ENCODE measurements at regions not wholly inside any gene's neighbourhood (a gene's known extent, or its start where the extent isn't known, plus 50 kb on each side); places are given as distances from the start of the nearest gene placed in this dataset.

DNA sequence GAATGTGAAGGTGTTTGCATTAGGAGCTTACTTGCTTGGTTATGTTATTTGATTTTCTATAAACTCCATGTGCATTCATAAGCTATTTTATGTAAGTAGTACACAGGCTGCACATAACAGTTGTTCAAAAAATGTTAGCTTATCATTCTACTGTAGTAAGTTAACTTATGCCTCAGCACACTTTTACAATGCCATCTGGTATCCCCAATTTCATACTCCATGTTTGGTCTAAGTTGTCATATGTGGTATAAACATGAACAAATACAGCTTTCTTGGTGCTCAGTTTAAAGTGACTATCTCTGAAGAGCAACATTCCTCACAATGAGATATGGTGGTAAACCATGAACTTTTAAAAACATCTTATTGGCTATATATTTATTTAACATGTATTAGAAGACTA, 104.3 kb upstream of the LEF1 start:
- no peak for DNase-seq (ENCODE audit: low read depth, low spot score)

GRCh38 chr4:108272561-108272960, 103.8 kb upstream of the LEF1 start:
- DNase-seq (ENCODE audit: low read depth, low spot score) = no peak

DNA sequence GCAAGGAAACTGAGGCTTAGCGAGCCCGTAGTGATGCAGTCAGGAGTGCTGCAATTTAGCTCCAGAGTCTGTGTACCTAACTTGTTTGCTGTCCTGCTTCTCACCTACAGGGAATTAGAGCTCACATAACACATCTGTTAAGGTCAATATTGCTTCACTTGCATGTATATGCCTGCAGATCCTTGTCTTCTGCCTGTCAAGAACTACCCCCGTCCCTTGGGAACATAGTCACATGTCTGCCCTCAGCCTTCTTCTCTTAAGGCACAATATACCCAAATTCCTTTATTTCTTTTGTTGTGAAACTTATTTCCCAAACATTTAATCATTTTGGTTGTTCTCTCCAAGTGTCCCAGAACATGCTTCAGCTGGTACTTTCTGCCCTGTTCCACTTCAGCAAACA, 103.3 kb upstream of the LEF1 start:
- DNase-seq (ENCODE audit: low read depth, low spot score) = no peak

GRCh38 chr4:108270466-108271450, 102.0 kb upstream of the LEF1 start:
- peak; percentile 54 for DNase-seq (ENCODE audit: low read depth, low spot score)

- no peak for DNase-seq (ENCODE audit: low read depth, low spot score)
Observed at GRCh38 chr4:108264693-108265092, 96.0 kb upstream of the LEF1 start.

GRCh38 chr4:108263057-108263456, 94.3 kb upstream of the LEF1 start:
- DNase-seq (ENCODE audit: low read depth, low spot score) = no peak

DNA sequence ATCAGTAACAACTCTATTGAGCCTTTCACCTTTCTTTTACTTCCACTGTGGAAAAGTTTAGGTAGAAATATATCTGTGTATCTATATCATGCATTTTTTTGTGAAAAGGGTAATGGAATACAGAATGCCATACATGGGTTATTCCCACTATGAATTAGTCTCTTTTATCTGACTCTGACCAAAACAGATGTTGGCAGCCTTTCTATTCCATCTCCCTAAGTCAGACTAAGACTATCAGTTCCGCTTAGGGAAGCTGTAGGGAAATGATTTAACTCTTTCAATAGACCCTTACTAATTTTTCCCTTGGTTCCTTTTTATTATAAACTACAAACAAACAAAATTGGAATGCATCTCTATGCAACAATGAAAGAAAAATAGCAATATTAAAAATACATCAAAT, 92.3 kb upstream of the LEF1 start:
- no peak for DNase-seq (ENCODE audit: low read depth, low spot score)

- no peak for DNase-seq (ENCODE audit: low read depth, low spot score)
Observed at GRCh38 chr4:108256538-108256937, 87.8 kb upstream of the LEF1 start.

DNA sequence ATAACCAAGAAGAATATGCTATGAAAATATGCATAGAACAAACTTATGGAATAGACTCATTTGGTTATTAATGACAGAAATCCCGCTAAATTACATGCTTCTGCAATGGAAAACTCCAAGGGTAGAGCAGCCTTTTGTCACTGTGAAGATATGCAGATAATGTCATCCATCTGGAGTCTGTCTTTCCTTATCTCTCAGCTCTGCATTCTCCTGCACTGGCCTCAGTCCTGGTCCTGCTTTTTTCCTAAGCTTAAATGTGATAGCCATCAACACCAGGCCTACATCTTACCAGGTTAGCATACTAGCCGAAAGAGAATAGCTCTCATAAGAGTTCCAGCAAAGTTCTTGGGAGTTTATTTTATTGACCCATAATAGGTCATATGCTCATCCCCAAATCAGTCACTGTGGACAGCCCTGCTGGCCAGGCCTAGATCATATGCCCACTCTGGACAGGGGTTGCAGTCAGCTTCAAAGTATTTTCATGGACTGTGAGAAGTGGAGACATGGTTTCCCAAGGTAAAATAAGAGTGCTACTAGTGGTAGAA, 86.5 kb upstream of the LEF1 start:
- no peak for DNase-seq (ENCODE audit: low read depth, low spot score)

GRCh38 chr4:108249397-108249796, 80.7 kb upstream of the LEF1 start:
- DNase-seq (ENCODE audit: low read depth, low spot score) = no peak

DNA sequence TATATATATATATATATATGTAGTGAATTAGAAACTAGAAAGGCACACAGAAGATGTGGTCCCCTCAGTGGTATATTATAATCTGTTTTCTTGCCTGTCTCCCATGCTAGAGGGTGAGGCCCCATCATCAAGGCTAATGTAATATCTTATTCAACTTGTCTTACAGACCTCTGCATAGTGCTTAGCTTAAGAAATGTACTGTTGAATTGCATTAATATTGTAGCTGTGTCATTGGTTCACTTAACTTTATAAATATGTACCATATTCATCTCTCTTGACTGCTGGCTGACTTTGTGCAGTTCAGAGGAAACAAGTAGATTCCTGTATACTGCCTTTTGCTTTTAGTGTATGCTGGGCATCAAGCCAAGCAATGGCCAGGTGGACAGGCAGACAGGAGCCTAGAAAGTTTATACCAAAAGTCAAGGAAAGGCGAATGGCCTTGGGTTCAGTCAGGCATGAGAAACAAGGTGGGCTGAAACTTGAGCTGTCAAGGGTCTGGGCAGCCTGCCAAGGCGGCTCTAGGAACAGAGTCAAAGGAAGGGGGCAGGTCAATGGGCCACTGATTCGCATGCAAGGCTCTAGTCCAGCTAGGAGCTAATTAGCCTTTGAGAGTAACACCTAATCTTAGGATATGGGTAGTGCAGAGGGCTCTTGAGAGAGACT, 78.8 kb upstream of the LEF1 start:
- no peak for DNase-seq (ENCODE audit: low read depth, low spot score)

DNA sequence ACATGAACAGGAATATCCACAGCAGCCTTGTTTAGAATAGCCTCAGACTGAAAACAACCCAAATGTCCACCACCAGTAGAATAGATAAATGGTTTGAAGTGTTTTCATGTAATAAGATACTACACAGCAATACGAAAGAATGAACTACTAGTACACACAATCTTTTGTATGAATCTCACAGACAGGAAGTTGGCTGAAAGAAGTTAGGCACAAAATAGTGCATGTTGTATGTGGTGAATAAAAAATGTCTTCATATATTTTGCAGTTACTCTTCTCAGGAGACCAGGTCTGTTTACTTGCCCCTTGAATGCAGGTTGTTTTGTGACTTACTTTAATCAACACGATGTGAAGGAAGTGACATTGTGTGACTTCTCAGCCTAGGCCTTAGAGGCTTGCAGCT, 75.9 kb upstream of the LEF1 start:
- no peak for DNase-seq (ENCODE audit: low read depth, low spot score)

- no peak for DNase-seq (ENCODE audit: low read depth, low spot score)
Observed at GRCh38 chr4:108240366-108240765, 71.6 kb upstream of the LEF1 start.

DNA sequence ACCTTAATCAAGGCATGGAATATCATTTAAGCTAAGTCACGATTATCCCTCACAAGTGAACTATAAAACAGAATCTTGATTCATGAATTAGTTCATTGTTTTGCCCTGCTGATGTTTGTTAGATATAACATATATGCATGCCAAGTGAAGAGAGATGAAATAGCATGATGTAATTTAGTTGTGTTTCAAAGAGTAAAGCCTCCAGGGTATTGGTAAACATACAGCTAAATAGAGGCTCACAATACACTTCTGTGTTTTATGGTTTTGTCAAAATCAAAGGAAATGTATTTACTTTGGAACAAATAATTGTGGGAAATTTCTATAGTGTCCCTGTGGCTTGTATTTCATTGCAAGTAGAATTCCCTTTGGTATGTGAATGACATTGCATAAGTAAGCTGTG, 69.0 kb upstream of the LEF1 start:
- no peak for DNase-seq (ENCODE audit: low read depth, low spot score)

GRCh38 chr4:108236264-108236663, 67.5 kb upstream of the LEF1 start:
- no peak for DNase-seq (ENCODE audit: low read depth, low spot score)

- no peak for DNase-seq (ENCODE audit: low read depth, low spot score)
Observed at GRCh38 chr4:108227923-108228322, 59.2 kb upstream of the LEF1 start.

- peak; percentile 12 for DNase-seq (ENCODE audit: low read depth, low spot score)
Observed at GRCh38 chr4:108224611-108225053, 55.9 kb upstream of the LEF1 start.

- DNase-seq (ENCODE audit: low read depth, low spot score) = no peak
Observed at GRCh38 chr4:108223313-108223712, 54.6 kb upstream of the LEF1 start.

GRCh38 chr4:108219998-108220397, 51.3 kb upstream of the LEF1 start:
- no peak for DNase-seq (ENCODE audit: low read depth, low spot score)

Measured in brain pericyte (primary cell).